Neural cell (in vitro differentiated cells): ENCODE measurements at regions not wholly inside any gene's neighbourhood (a gene's known extent, or its start where the extent isn't known, plus 50 kb on each side); places are given as distances from the start of the nearest gene placed in this dataset.

Source experiments
- EZH2 ChIP-seq: fragments of 200-600, 300-800 bp; shearing (Covaris generic), sonication (generic); IDR thresholded peaks from 2 replicates; pipeline ENCODE4 v1.6.1; 2014; ENCODE audit warnings: antibody characterized with exemption, low read length, borderline replicate concordance, mild to moderate bottlenecking; ENCODE audit not compliant: insufficient read depth, poor library complexity, severe bottlenecking
- POLR2AphosphoS5 ChIP-seq: IDR thresholded peaks from 2 replicates; pipeline ENCODE4 v1.6.1; 2012
- RAD21 ChIP-seq: fragments of 450-650 bp; conservative IDR thresholded peaks from 2 replicates; pipeline ENCODE4 v1.6.1; 2014; ENCODE audit warnings: antibody characterized with exemption, mild to moderate bottlenecking, moderate library complexity
- TF ChIP-seq, protein P1 (sequence below): fragments of 450-650 bp; IDR thresholded peaks from 2 replicates; pipeline ENCODE4 v1.5.1; 2014; ENCODE audit warnings: antibody characterized with exemption, mild to moderate bottlenecking, moderate library complexity; ENCODE audit not compliant: poor library complexity, severe bottlenecking

- TF ChIP-seq EZH2 (no peak), RAD21 (no peak), POLR2AphosphoS5 (peak; percentile 66)
- TF ChIP-seq, protein P1, sequence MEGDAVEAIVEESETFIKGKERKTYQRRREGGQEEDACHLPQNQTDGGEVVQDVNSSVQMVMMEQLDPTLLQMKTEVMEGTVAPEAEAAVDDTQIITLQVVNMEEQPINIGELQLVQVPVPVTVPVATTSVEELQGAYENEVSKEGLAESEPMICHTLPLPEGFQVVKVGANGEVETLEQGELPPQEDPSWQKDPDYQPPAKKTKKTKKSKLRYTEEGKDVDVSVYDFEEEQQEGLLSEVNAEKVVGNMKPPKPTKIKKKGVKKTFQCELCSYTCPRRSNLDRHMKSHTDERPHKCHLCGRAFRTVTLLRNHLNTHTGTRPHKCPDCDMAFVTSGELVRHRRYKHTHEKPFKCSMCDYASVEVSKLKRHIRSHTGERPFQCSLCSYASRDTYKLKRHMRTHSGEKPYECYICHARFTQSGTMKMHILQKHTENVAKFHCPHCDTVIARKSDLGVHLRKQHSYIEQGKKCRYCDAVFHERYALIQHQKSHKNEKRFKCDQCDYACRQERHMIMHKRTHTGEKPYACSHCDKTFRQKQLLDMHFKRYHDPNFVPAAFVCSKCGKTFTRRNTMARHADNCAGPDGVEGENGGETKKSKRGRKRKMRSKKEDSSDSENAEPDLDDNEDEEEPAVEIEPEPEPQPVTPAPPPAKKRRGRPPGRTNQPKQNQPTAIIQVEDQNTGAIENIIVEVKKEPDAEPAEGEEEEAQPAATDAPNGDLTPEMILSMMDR, result no peak
Measured at GRCh38 chr13:88483202-88483601, 812.0 kb downstream of the SLITRK5 start.
